ENCODE measurements at regions not wholly inside any gene's neighbourhood (a gene's known extent, or its start where the extent isn't known, plus 50 kb on each side); places are given as distances from the start of the nearest gene placed in this dataset.

- no peak for TF ChIP-seq AEBP2 (tag by site-specific recombination; IDR thresholded peaks at IDR 0.05; ENCODE audit: borderline replicate concordance)
- TF ChIP-seq ZNF521 (tag by site-specific recombination; IDR thresholded peaks at IDR 0.05) = no peak
- TF ChIP-seq ZNF114 (tag by site-specific recombination; IDR thresholded peaks at IDR 0.05) = no peak
- TF ChIP-seq ZNF449 (tag by site-specific recombination; IDR thresholded peaks at IDR 0.05) = no peak
- no peak for TF ChIP-seq ZNF2 (tag by site-specific recombination; IDR thresholded peaks at IDR 0.05)
- no peak for TF ChIP-seq ZNF555 (tag by site-specific recombination; conservative IDR thresholded peaks at IDR 0.05)
Observed at GRCh38 chr7:115368998-115369397, 447.1 kb downstream of the MDFIC start (continued).

- Histone ChIP-seq H3K36me3 (ENCODE audit: control insufficient read depth in 2 of 2, insufficient read depth in 1 of 2, low read length in 2 of 2) (no peaks in the 10 kb centered on the region), H3K4me3 (ENCODE audit: low read depth, low read length) (no peak overlapping the region), H3K27ac (ENCODE audit: extremely low read depth, low read depth, low read length) (no peak overlapping the region), H3K4me1 (ENCODE audit: control insufficient read depth, insufficient read depth, low read length) (no peaks in the 10 kb centered on the region), H3K9me3 (ENCODE audit: control insufficient read depth, insufficient read depth, low read depth, low read length) (no peaks in the 10 kb centered on the region)
- TF ChIP-seq PRDM6 (tag by site-specific recombination; IDR thresholded peaks at IDR 0.05) = no peak
- TF ChIP-seq ZNF391 (tag by site-specific recombination; IDR thresholded peaks at IDR 0.05; ENCODE audit: borderline replicate concordance, low read depth) = no peak
- no peak for TF ChIP-seq SP7 (tag by site-specific recombination; IDR thresholded peaks at IDR 0.05)
- no peak for TF ChIP-seq ZBTB49 (tag by site-specific recombination; IDR thresholded peaks at IDR 0.05; ENCODE audit: low read depth)
- no peak for TF ChIP-seq PBX3 (CRISPR knock-in tag; IDR thresholded peaks at IDR 0.05)
- no peak for TF ChIP-seq ZBTB6 (tag by site-specific recombination; IDR thresholded peaks at IDR 0.05)
- no peak for TF ChIP-seq ZNF311 (tag by site-specific recombination; IDR thresholded peaks at IDR 0.05; ENCODE audit: borderline replicate concordance)
- TF ChIP-seq ZNF664 (tag by site-specific recombination; IDR thresholded peaks at IDR 0.05) = no peak
- no peak for TF ChIP-seq ZNF747 (tag by site-specific recombination; IDR thresholded peaks at IDR 0.05)
- no peak for TF ChIP-seq ZNF280D (tag by site-specific recombination; IDR thresholded peaks at IDR 0.05)
- no peak for TF ChIP-seq ZNF791 (tag by site-specific recombination; IDR thresholded peaks at IDR 0.05)
- no peak for TF ChIP-seq OSR2 (tag by site-specific recombination; IDR thresholded peaks at IDR 0.05)
- TF ChIP-seq ZNF132 (tag by site-specific recombination; IDR thresholded peaks at IDR 0.05; ENCODE audit: borderline replicate concordance) = no peak
- TF ChIP-seq ZNF121 (tag by site-specific recombination; IDR thresholded peaks at IDR 0.05) = no peak
- no peak for TF ChIP-seq ZBTB7A (tag by site-specific recombination; IDR thresholded peaks at IDR 0.05; ENCODE audit: low read depth)
- TF ChIP-seq ZFP69B (tag by site-specific recombination; IDR thresholded peaks at IDR 0.05) = no peak
- TF ChIP-seq PRDM1 (tag by site-specific recombination; IDR thresholded peaks at IDR 0.05) = no peak
- no peak for TF ChIP-seq ZNF837 (tag by site-specific recombination; IDR thresholded peaks at IDR 0.05)
- POLR2A ChIA-PET = no interaction called here
- CTCF ChIA-PET = interaction anchor here (0.6 kb wide), 1 partner anchor 12 kb away, joined by 3 read pairs; no protein-coding TSS in a partner anchor
Observed at GRCh38 chr7:115363916-115364315, 442.0 kb downstream of the MDFIC start.
